ENCODE measurements at regions not wholly inside any gene's neighbourhood (a gene's known extent, or its start where the extent isn't known, plus 50 kb on each side); places are given as distances from the start of the nearest gene placed in this dataset.
A peak's percentile ranks its signal among the peaks of the same experiment; 100 is the strongest.

DNA sequence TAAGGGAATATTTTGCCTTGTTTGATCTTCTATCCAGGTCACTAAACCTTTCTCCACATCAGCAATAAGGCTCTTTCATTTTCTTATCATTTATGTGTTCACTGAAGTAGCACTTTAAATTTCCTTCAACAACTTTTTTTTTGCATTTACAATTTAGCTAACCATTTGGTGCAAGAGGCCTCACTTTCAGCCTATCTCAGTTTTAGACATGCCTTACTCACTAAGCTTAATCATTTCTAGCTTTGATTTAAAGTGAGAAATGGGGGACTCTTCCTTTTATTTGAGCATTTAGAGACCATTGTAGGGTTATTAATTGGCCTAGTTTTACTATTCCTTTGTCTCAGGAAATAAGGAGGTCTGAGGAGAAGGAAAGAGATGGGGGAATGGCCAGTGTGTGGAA is 250.5 kb downstream of the AUH start:
- Histone ChIP-seq H3K27ac (no peak overlapping the region), H3K27me3 (no peaks in the 10 kb centered on the region), H3K9me3 (peaks cover 0 to 14% (median 0%) of the 10 kb centered on the region in 3 donors), H3K36me3 (no peaks in the 10 kb centered on the region), H3K4me3 (no peak overlapping the region), H3K4me1 (peaks cover 0 to 7% (median 0%) of the 10 kb centered on the region in 3 donors)
- TF ChIP-seq, protein P1, sequence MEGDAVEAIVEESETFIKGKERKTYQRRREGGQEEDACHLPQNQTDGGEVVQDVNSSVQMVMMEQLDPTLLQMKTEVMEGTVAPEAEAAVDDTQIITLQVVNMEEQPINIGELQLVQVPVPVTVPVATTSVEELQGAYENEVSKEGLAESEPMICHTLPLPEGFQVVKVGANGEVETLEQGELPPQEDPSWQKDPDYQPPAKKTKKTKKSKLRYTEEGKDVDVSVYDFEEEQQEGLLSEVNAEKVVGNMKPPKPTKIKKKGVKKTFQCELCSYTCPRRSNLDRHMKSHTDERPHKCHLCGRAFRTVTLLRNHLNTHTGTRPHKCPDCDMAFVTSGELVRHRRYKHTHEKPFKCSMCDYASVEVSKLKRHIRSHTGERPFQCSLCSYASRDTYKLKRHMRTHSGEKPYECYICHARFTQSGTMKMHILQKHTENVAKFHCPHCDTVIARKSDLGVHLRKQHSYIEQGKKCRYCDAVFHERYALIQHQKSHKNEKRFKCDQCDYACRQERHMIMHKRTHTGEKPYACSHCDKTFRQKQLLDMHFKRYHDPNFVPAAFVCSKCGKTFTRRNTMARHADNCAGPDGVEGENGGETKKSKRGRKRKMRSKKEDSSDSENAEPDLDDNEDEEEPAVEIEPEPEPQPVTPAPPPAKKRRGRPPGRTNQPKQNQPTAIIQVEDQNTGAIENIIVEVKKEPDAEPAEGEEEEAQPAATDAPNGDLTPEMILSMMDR (IDR thresholded peaks at IDR 0.05): no peak
- TF ChIP-seq POLR2AphosphoS5 (IDR thresholded peaks at IDR 0.05) (no peak), EP300 (IDR thresholded peaks at IDR 0.05) (no peak), POLR2A (IDR thresholded peaks at IDR 0.05) (no peak)
- ATAC-seq: no peak

DNA sequence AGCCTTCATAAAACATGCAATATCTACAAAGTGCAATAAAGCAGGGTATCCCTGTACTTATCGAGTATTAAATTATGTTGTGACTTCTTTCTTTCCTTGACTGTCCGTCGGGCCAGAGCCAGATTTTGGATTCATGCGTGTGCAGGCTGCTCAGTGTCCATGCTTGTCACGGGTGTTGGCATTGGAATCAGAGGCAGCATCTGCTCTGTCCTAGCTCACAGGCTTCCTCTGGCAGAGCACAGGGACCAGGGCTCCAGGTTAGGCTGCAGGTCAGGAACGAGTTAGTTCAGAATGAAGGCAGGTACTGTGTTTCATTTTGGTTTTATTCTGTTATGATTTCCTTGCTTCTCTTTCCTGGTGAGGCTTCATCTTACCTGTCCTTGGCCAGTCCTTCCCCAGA is 249.8 kb downstream of the AUH start:
- H3K27ac ChIP-seq: no peak overlapping the region
- no peaks in the 10 kb centered on the region for H3K27me3 ChIP-seq
- no peak for ATAC-seq
- peaks cover 0 to 14% (median 0%) of the 10 kb centered on the region in 3 donors for H3K9me3 ChIP-seq
- WGBS, 2 donors (ENCODE audit: low coverage in 1 of 2): 87 to 100% methylated on average over 1 to 6 of the region's 6 CpGs
- TF ChIP-seq POLR2A (IDR thresholded peaks at IDR 0.05) (no peak), POLR2AphosphoS5 (IDR thresholded peaks at IDR 0.05) (no peak), EP300 (IDR thresholded peaks at IDR 0.05) (no peak)
- TF ChIP-seq, protein P1 (IDR thresholded peaks at IDR 0.05): no peak
- H3K4me3 ChIP-seq: no peak overlapping the region
- H3K4me1 ChIP-seq: peaks cover 0 to 9% (median 0%) of the 10 kb centered on the region in 3 donors
- no peaks in the 10 kb centered on the region for H3K36me3 ChIP-seq

DNA sequence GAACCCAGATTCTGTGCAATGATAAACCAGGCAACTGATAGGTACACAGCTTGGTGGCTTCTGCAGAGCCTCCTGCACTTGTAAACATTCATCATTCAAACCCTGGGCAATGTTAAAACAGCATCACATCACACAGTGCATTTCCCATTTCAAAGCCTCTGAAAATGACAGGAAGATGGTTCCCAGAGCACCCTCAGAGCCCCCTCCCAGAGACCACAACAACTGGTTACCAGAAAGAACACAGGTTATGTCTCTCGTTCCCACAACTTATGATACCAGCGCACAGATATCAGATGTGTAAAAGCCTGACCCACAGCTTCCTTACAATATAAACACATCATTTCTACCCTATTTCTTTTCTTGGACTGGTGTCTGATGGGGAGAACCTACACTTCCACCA is 248.7 kb downstream of the AUH start:
- 74 to 100% methylated on average over 1 to 2 of the region's 2 CpGs for WGBS, 2 donors (ENCODE audit: low coverage in 1 of 2)
- TF ChIP-seq POLR2AphosphoS5 (IDR thresholded peaks at IDR 0.05) (no peak), EP300 (IDR thresholded peaks at IDR 0.05) (no peak), POLR2A (IDR thresholded peaks at IDR 0.05) (no peak)
- TF ChIP-seq, protein P1 (IDR thresholded peaks at IDR 0.05): no peak

DNA sequence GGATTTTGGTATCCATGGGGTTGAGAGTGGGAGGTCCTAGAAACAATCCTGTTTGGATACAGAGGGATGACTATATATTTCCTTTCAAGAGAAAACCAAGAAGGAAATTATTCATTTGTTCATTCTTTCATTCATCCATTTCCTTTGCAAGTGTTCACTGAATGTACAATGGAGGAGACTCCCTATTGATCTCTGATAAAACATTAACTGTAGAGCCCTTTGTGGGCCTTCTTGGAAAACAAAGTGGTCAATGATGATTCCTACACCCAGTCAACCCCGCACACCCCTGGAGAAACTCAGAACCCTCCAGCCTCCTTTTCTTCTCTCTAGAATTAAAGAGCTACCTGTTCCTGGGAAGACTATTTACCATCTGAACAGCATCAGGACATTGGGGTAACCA is 247.3 kb downstream of the AUH start:
- H3K27me3 ChIP-seq: no peaks in the 10 kb centered on the region
- no peak for ATAC-seq

More for the DNA sequence above, 248.7 kb downstream of the AUH start:
- no peak for ATAC-seq
- Histone ChIP-seq H3K27me3 (no peaks in the 10 kb centered on the region), H3K27ac (no peak overlapping the region), H3K36me3 (no peaks in the 10 kb centered on the region), H3K4me3 (no peak overlapping the region), H3K4me1 (peaks cover 0 to 16% (median 4%) of the 10 kb centered on the region in 3 donors), H3K9me3 (peaks cover 0 to 14% (median 0%) of the 10 kb centered on the region in 3 donors)

DNA sequence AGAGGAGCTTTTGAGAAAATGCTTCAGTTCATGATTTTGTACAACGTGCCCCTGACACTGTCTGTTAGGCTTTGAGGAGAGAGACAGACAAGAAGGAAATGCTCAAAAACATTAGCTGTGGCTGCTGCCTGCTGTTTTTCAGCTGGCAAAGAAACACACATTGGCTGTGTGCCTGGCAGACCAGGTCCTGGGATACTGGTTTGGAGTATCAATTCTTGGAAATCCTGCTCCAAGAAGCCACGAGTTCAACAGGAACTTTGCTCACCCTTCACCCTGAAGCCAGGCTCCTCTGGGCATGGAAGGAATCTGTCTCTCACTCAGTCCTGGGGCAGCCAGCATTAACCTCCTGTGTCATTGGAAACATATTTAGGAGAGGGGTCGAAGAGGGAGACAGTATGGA is 245.5 kb downstream of the AUH start:
- Histone ChIP-seq H3K4me1 (peaks cover 7 to 40% (median 18%) of the 10 kb centered on the region in 3 donors), H3K4me3 (no peak overlapping the region), H3K36me3 (no peaks in the 10 kb centered on the region), H3K9me3 (peaks cover 0 to 1% (median 0%) of the 10 kb centered on the region in 3 donors), H3K27ac (peak overlapping the region in 3 of 4 donors; percentile 19 to 59 (median 36)), H3K27me3 (no peaks in the 10 kb centered on the region)
- WGBS, 2 donors (ENCODE audit: low coverage in 1 of 2): 26 to 42% methylated on average over 2 to 3 of the region's 3 CpGs
- TF ChIP-seq POLR2A (IDR thresholded peaks at IDR 0.05) (no peak), EP300 (IDR thresholded peaks at IDR 0.05) (no peak), POLR2AphosphoS5 (IDR thresholded peaks at IDR 0.05) (no peak)
- TF ChIP-seq, protein P1 (IDR thresholded peaks at IDR 0.05): no peak
- ATAC-seq: no peak

More for the DNA sequence above, 247.3 kb downstream of the AUH start:
- WGBS, 2 donors (ENCODE audit: low coverage in 1 of 2): 100% methylated on average over 1 of the region's 1 CpG
- TF ChIP-seq POLR2AphosphoS5 (IDR thresholded peaks at IDR 0.05) (no peak), POLR2A (IDR thresholded peaks at IDR 0.05) (no peak), EP300 (IDR thresholded peaks at IDR 0.05) (no peak)
- TF ChIP-seq, protein P1 (IDR thresholded peaks at IDR 0.05): no peak
- Histone ChIP-seq H3K27ac (no peak overlapping the region), H3K4me3 (no peak overlapping the region), H3K36me3 (no peaks in the 10 kb centered on the region), H3K9me3 (peaks cover 0 to 14% (median 0%) of the 10 kb centered on the region in 3 donors), H3K4me1 (peaks cover 7 to 30% (median 18%) of the 10 kb centered on the region in 3 donors)
